ENCODE measurements at regions not wholly inside any gene's neighbourhood (a gene's known extent, or its start where the extent isn't known, plus 50 kb on each side); places are given as distances from the start of the nearest gene placed in this dataset.

- no peak overlapping the region for H3K4me3 ChIP-seq (ENCODE audit: low read depth, poor library complexity, severe bottlenecking)
- intact Hi-C loops (cut with DNase I; ENCODE audit: low total_unique reads), result no loop called here
- TF ChIP-seq, protein P1, sequence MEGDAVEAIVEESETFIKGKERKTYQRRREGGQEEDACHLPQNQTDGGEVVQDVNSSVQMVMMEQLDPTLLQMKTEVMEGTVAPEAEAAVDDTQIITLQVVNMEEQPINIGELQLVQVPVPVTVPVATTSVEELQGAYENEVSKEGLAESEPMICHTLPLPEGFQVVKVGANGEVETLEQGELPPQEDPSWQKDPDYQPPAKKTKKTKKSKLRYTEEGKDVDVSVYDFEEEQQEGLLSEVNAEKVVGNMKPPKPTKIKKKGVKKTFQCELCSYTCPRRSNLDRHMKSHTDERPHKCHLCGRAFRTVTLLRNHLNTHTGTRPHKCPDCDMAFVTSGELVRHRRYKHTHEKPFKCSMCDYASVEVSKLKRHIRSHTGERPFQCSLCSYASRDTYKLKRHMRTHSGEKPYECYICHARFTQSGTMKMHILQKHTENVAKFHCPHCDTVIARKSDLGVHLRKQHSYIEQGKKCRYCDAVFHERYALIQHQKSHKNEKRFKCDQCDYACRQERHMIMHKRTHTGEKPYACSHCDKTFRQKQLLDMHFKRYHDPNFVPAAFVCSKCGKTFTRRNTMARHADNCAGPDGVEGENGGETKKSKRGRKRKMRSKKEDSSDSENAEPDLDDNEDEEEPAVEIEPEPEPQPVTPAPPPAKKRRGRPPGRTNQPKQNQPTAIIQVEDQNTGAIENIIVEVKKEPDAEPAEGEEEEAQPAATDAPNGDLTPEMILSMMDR (IDR thresholded peaks at IDR 0.05), result no peak
- TF ChIP-seq POLR2A (IDR thresholded peaks at IDR 0.05), result no peak
- WGBS, 2 donors, result 85 to 86% methylated on average over 4 of the region's 4 CpGs
- DNase-seq (ENCODE audit: low spot score in 2 of 2), result no peak
Observed at GRCh38 chr1:221823149-221823548, 81.3 kb upstream of the DUSP10 start.

DNA sequence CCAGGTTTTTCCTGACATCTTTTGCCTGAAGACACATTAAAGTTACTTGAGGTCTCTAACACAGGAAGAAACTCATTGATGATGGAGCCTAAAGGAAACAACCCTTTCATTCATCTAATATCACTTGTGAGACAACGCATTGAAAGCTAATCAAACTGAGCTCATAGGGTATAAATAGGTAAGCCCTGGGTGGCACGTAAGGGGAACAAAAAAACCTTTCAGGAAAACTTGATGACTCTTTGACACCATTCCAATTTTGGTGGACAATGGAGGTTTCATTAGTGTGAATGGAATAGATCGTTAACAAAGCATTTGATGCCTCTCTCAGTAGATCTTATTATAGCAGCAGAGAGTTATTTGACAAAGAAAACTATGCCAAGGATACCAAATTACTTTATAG, 80.7 kb upstream of the DUSP10 start:
- WGBS, 2 donors, result 73 to 79% methylated on average over 3 of the region's 3 CpGs
- no peak overlapping the region for H3K4me3 ChIP-seq (ENCODE audit: low read depth, poor library complexity, severe bottlenecking)
- TF ChIP-seq, protein P1 (IDR thresholded peaks at IDR 0.05), result no peak
- TF ChIP-seq POLR2A (IDR thresholded peaks at IDR 0.05), result no peak
- intact Hi-C loops (cut with DNase I; ENCODE audit: low total_unique reads), result no loop called here
- no peak for DNase-seq (ENCODE audit: low spot score in 2 of 2)

DNA sequence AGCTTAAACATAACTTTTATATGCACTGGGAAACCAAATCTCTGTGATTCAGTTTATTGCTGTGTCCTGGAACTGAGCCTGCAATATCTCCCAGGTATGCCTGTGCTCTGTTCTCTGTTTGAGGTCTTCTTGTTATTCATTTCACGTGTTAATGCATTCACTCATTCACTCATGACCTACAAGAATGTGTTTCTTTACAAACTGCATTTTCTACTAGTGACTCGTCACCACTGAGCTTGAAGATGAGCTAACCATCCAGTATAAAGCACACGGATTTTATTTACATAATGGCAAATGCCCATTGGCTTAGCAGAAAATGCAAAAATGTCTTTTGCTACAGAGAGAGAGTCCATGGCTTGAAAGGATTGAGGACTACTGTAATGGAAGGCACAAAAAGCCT, 75.0 kb upstream of the DUSP10 start:
- no peak for TF ChIP-seq POLR2A (IDR thresholded peaks at IDR 0.05)
- TF ChIP-seq, protein P1 (IDR thresholded peaks at IDR 0.05), result no peak
- 66% methylated on average over 3 of the region's 3 CpGs for WGBS, 2 donors
- no peak for DNase-seq (ENCODE audit: low spot score in 2 of 2)
- no peak overlapping the region for H3K4me3 ChIP-seq (ENCODE audit: low read depth, poor library complexity, severe bottlenecking)
- intact Hi-C loops (cut with DNase I; ENCODE audit: low total_unique reads), result no loop called here

DNA sequence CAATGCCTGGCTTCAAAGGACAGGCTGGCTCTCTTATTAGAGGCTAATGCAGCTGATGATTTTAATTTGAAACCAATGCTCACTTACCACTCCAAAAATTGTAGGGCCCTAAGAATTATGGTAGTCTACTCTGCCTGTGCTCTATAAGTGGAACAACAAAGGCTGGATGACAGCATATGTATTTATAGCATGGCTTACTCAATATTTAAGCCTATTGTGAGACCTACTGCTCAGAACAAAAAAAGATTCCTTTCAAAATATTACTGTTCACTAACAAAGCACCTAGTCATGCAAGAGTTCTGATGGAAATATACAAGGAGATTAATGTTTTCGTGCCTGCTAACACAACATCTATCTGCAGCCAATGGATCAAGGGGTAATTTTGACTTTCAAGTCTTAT, 73.8 kb upstream of the DUSP10 start:
- intact Hi-C loops (cut with DNase I; ENCODE audit: low total_unique reads), result no loop called here
- H3K4me3 ChIP-seq (ENCODE audit: low read depth, poor library complexity, severe bottlenecking), result no peak overlapping the region
- DNase-seq (ENCODE audit: low spot score in 2 of 2), result no peak
- TF ChIP-seq POLR2A (IDR thresholded peaks at IDR 0.05), result no peak
- TF ChIP-seq, protein P1 (IDR thresholded peaks at IDR 0.05), result no peak
- WGBS, 2 donors, result 88 to 93% methylated on average over 1 of the region's 1 CpG

- intact Hi-C loops (cut with DNase I; ENCODE audit: low total_unique reads), result no loop called here
- no peak for DNase-seq (ENCODE audit: low spot score in 2 of 2)
- no peak overlapping the region for H3K4me3 ChIP-seq (ENCODE audit: low read depth, poor library complexity, severe bottlenecking)
- WGBS, 2 donors, result 68 to 70% methylated on average over 1 of the region's 1 CpG
- TF ChIP-seq, protein P1 (IDR thresholded peaks at IDR 0.05), result no peak
- TF ChIP-seq POLR2A (IDR thresholded peaks at IDR 0.05), result no peak
Observed at GRCh38 chr1:221813887-221814286, 72.0 kb upstream of the DUSP10 start.

- no peak for DNase-seq (ENCODE audit: low spot score in 2 of 2)
- intact Hi-C loops (cut with DNase I; ENCODE audit: low total_unique reads), result no loop called here
- H3K4me3 ChIP-seq (ENCODE audit: low read depth, poor library complexity, severe bottlenecking), result no peak overlapping the region
- TF ChIP-seq, protein P1 (IDR thresholded peaks at IDR 0.05), result no peak
- TF ChIP-seq POLR2A (IDR thresholded peaks at IDR 0.05), result no peak
- 88 to 92% methylated on average over 8 of the region's 8 CpGs for WGBS, 2 donors
Observed at GRCh38 chr1:221812905-221813597, 71.2 kb upstream of the DUSP10 start.
